GM23338 (cell line): ENCODE measurements at regions not wholly inside any gene's neighbourhood (a gene's known extent, or its start where the extent isn't known, plus 50 kb on each side); places are given as distances from the start of the nearest gene placed in this dataset.

Experiments
- ATAC-seq: fragments of 200-7000 bp; cut with Tn5 transposase; 3 replicates; pipeline ENCODE4 v1.9.1; 2020
- DNase-seq: peaks from one replicate; pipeline ENCODE4 v3.0.0-alpha.2; 2015; ENCODE audit warnings: low spot score
- H2AFZ ChIP-seq: fragments of 200-600 bp; sonication (generic); 2 replicates; pipeline ENCODE4 v1.8.0; 2016; ENCODE audit warnings: antibody characterized with exemption, mild to moderate bottlenecking, moderate library complexity
- H3F3A ChIP-seq: fragments of 200-600 bp; sonication (generic); replicated peaks from 2 replicates; pipeline ENCODE4 v1.8.0; 2017; ENCODE audit warnings: antibody characterized with exemption, mixed run types, low read depth
- H3K27ac ChIP-seq: fragments of 200-600 bp; sonication (generic); 2 replicates; pipeline ENCODE4 v1.6.1; 2016; ENCODE audit warnings: low read depth
- H3K27me3 ChIP-seq: fragments of 200-600 bp; sonication (generic); 2 replicates; pipeline ENCODE4 v1.8.0; 2016; ENCODE audit warnings: mild to moderate bottlenecking, mixed run types, moderate library complexity; ENCODE audit not compliant: insufficient read depth
- H3K36me3 ChIP-seq: fragments of 200-600 bp; sonication (generic); 2 replicates; pipeline ENCODE4 v1.8.0; 2016; ENCODE audit warnings: mild to moderate bottlenecking; ENCODE audit not compliant: insufficient read depth
- H3K4me1 ChIP-seq: fragments of 200-600 bp; sonication (generic); 2 replicates; pipeline ENCODE4 v1.8.0; 2016; ENCODE audit warnings: mild to moderate bottlenecking, moderate library complexity; ENCODE audit not compliant: insufficient read depth
- H3K4me2 ChIP-seq: fragments of 200-600 bp; sonication (generic); 2 replicates; pipeline ENCODE4 v1.7.1; 2017; ENCODE audit warnings: mixed run types
- H3K4me3 ChIP-seq: fragments of 200-600 bp; sonication (generic); 2 replicates; pipeline ENCODE4 v1.6.1; 2016; ENCODE audit warnings: mixed run types
- H3K79me2 ChIP-seq: fragments of 200-600 bp; sonication (generic); replicated peaks from 2 replicates; pipeline ENCODE4 v1.8.0; 2017; ENCODE audit warnings: mild to moderate bottlenecking; ENCODE audit not compliant: insufficient read depth
- H3K9me2 ChIP-seq: fragments of 200-600 bp; sonication (generic); 2 replicates; pipeline ENCODE4 v1.8.0; 2017; ENCODE audit not compliant: insufficient read depth
- H4K20me1 ChIP-seq: fragments of 200-600 bp; sonication (generic); replicated peaks from 2 replicates; pipeline ENCODE4 v1.8.0; 2017; ENCODE audit warnings: mild to moderate bottlenecking; ENCODE audit not compliant: insufficient read depth
- H3K27ac Mint-ChIP-seq: 2 replicates; pipeline ENCODE4 v1.8.0; 2020; ENCODE audit warnings: inconsistent platforms, mild to moderate bottlenecking, moderate library complexity, mixed read lengths
- H3K27me3 Mint-ChIP-seq: 3 replicates; pipeline ENCODE4 v1.8.0; 2022; ENCODE audit warnings: low read depth, mild to moderate bottlenecking, moderate library complexity, mixed read lengths, inconsistent platforms; ENCODE audit not compliant: insufficient read depth, poor library complexity
- H3K36me3 Mint-ChIP-seq: 3 replicates; pipeline ENCODE4 v1.8.0; 2021; ENCODE audit warnings: low read depth, mild to moderate bottlenecking, inconsistent platforms, moderate library complexity, mixed read lengths
- H3K4me1 Mint-ChIP-seq: 3 replicates; pipeline ENCODE4 v1.8.0; 2020; ENCODE audit warnings: mild to moderate bottlenecking, inconsistent platforms, mixed read lengths
- H3K4me3 Mint-ChIP-seq: 3 replicates; pipeline ENCODE4 v1.8.0; 2021; ENCODE audit warnings: moderate library complexity, mild to moderate bottlenecking, inconsistent platforms, mixed read lengths
- H3K9me3 Mint-ChIP-seq: 3 replicates; pipeline ENCODE4 v1.8.0; 2020; ENCODE audit warnings: moderate library complexity, mild to moderate bottlenecking, inconsistent platforms, mixed read lengths
- CREB1 ChIP-seq: fragments of 250-450 bp; sonication (Bioruptor Pico); IDR thresholded peaks from 2 replicates; pipeline ENCODE4 v1.5.0; 2020; ENCODE audit warnings: low read depth, mild to moderate bottlenecking, moderate library complexity
- CTCF ChIP-seq, 2 experiments: fragments of 200-600 bp in 1 of 2; sonication (generic) in 1 of 2; conservative IDR thresholded peaks; 2 replicates each; pipeline versions ENCODE4 v1.5.1 to v1.6.1; 2016 to 2017; ENCODE audit warnings: antibody characterized with exemption in 2 of 2, low read depth in 2 of 2, mild to moderate bottlenecking in 2 of 2, moderate library complexity in 1 of 2
- EZH2 ChIP-seq: fragments of 200-600 bp; sonication (generic); IDR thresholded peaks from one replicate; pipeline ENCODE4 v1.8.0; 2017; ENCODE audit warnings: antibody characterized with exemption, mild to moderate bottlenecking, low read depth; ENCODE audit not compliant: unreplicated experiment
- EZH2phosphoT487 ChIP-seq: fragments of 200-600 bp; sonication (generic); IDR thresholded peaks from one replicate; pipeline ENCODE4 v1.8.1; 2018; ENCODE audit warnings: antibody characterized with exemption; ENCODE audit not compliant: unreplicated experiment
- JUNB ChIP-seq: IDR thresholded peaks from one replicate; pipeline ENCODE4 v1.6.1; 2016; ENCODE audit warnings: antibody characterized with exemption; ENCODE audit not compliant: unreplicated experiment
- NANOG ChIP-seq: IDR thresholded peaks from 2 replicates; pipeline ENCODE4 v1.6.1; 2016; ENCODE audit warnings: antibody characterized with exemption, borderline replicate concordance
- POLR2AphosphoS5 ChIP-seq: IDR thresholded peaks from 2 replicates; pipeline ENCODE4 v1.6.1; 2016; ENCODE audit warnings: antibody characterized with exemption, low read depth
- STAT1 ChIP-seq: IDR thresholded peaks from one replicate; pipeline ENCODE4 v1.6.1; 2016; ENCODE audit warnings: antibody characterized with exemption; ENCODE audit not compliant: unreplicated experiment
- ZNF114 ChIP-seq: fragments of 250-450 bp; sonication (Bioruptor Pico); IDR thresholded peaks from 2 replicates; pipeline ENCODE4 v1.5.0; 2020; ENCODE audit warnings: mild to moderate bottlenecking, moderate library complexity
- ZNF331 ChIP-seq: fragments of 250-450 bp; sonication (Bioruptor Pico); IDR thresholded peaks from 2 replicates; pipeline ENCODE4 v1.5.0; 2020; ENCODE audit warnings: low read depth, mild to moderate bottlenecking, moderate library complexity
- ZNF462 ChIP-seq: fragments of 250-450 bp; sonication (Bioruptor Pico); IDR thresholded peaks from 2 replicates; pipeline ENCODE4 v1.5.0; 2020; ENCODE audit warnings: mild to moderate bottlenecking, moderate library complexity
- TF ChIP-seq, protein P1 (sequence below): IDR thresholded peaks from 2 replicates; pipeline ENCODE4 v1.6.1; 2016; ENCODE audit warnings: antibody characterized with exemption
- TF ChIP-seq, protein P2 (sequence below): IDR thresholded peaks from one replicate; pipeline ENCODE4 v1.6.1; 2018; ENCODE audit warnings: antibody characterized with exemption; ENCODE audit not compliant: unreplicated experiment

GRCh38 chr5:57124014-57124413, 49.8 kb upstream of the GPBP1 start:
- Histone ChIP-seq H3K4me2 (no peak overlapping the region), H3K27ac (no peak overlapping the region), H3K4me3 (no peak overlapping the region), H3K79me2 (no peaks in the 10 kb centered on the region), H3K36me3 (no peaks in the 10 kb centered on the region), H3K4me1 (no peaks in the 10 kb centered on the region), H3F3A (no peaks in the 10 kb centered on the region), H3K9me2 (no peaks in the 10 kb centered on the region), H2AFZ (no peak overlapping the region), H3K27me3 (no peaks in the 10 kb centered on the region), H4K20me1 (no peaks in the 10 kb centered on the region)
- no peak overlapping the region for H3K27ac Mint-ChIP-seq
- H3K36me3 Mint-ChIP-seq = peaks cover 3% of the 10 kb centered on the region; the same call in 1 of the 3 replicates
- H3K9me3 Mint-ChIP-seq = peaks cover 18% of the 10 kb centered on the region
- DNase-seq = no peak
- TF ChIP-seq POLR2AphosphoS5 = no peak
- no peak for TF ChIP-seq ZNF331 (CRISPR knock-in tag)
- TF ChIP-seq EZH2 = no peak
- TF ChIP-seq CREB1 (CRISPR knock-in tag) = no peak
- TF ChIP-seq EZH2phosphoT487 = no peak
- TF ChIP-seq STAT1 = no peak
- TF ChIP-seq JUNB = no peak
- TF ChIP-seq, protein P1, sequence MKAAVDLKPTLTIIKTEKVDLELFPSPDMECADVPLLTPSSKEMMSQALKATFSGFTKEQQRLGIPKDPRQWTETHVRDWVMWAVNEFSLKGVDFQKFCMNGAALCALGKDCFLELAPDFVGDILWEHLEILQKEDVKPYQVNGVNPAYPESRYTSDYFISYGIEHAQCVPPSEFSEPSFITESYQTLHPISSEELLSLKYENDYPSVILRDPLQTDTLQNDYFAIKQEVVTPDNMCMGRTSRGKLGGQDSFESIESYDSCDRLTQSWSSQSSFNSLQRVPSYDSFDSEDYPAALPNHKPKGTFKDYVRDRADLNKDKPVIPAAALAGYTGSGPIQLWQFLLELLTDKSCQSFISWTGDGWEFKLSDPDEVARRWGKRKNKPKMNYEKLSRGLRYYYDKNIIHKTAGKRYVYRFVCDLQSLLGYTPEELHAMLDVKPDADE = no peak
- no peak for TF ChIP-seq ZNF462 (CRISPR knock-in tag)
- no peak for TF ChIP-seq ZNF114 (CRISPR knock-in tag)
- no peak for TF ChIP-seq NANOG
- TF ChIP-seq, protein P2, sequence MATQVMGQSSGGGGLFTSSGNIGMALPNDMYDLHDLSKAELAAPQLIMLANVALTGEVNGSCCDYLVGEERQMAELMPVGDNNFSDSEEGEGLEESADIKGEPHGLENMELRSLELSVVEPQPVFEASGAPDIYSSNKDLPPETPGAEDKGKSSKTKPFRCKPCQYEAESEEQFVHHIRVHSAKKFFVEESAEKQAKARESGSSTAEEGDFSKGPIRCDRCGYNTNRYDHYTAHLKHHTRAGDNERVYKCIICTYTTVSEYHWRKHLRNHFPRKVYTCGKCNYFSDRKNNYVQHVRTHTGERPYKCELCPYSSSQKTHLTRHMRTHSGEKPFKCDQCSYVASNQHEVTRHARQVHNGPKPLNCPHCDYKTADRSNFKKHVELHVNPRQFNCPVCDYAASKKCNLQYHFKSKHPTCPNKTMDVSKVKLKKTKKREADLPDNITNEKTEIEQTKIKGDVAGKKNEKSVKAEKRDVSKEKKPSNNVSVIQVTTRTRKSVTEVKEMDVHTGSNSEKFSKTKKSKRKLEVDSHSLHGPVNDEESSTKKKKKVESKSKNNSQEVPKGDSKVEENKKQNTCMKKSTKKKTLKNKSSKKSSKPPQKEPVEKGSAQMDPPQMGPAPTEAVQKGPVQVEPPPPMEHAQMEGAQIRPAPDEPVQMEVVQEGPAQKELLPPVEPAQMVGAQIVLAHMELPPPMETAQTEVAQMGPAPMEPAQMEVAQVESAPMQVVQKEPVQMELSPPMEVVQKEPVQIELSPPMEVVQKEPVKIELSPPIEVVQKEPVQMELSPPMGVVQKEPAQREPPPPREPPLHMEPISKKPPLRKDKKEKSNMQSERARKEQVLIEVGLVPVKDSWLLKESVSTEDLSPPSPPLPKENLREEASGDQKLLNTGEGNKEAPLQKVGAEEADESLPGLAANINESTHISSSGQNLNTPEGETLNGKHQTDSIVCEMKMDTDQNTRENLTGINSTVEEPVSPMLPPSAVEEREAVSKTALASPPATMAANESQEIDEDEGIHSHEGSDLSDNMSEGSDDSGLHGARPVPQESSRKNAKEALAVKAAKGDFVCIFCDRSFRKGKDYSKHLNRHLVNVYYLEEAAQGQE = no peak
- no peak for TF ChIP-seq CTCF (conservative IDR thresholded peaks at IDR 0.05; ENCODE audit: low read depth in 2 of 2)
- no peaks in the 10 kb centered on the region for H3K27me3 Mint-ChIP-seq
- no peak overlapping the region for H3K4me3 Mint-ChIP-seq
- H3K4me1 Mint-ChIP-seq = no peaks in the 10 kb centered on the region
- ATAC-seq = no peak
